Colonic mucosa (tissue), 4 donors: ENCODE measurements at regions not wholly inside any gene's neighbourhood (a gene's known extent, or its start where the extent isn't known, plus 50 kb on each side); places are given as distances from the start of the nearest gene placed in this dataset.
A peak's percentile ranks its signal among the peaks of the same experiment; 100 is the strongest.

Source experiments
- DNase-seq: peaks from one replicate; pipeline ENCODE4 v3.0.0-alpha.2; 2020
- H3K27ac ChIP-seq: fragments of 200-600 bp; one replicate; pipeline ENCODE4 v1.8.0; 2021
- H3K27me3 ChIP-seq: fragments of 200-600 bp; one replicate; pipeline ENCODE4 v1.8.0; 2021
- H3K36me3 ChIP-seq: fragments of 200-600 bp; one replicate; pipeline ENCODE4 v1.8.0; 2021
- H3K4me1 ChIP-seq: fragments of 200-600 bp; one replicate; pipeline ENCODE4 v1.8.0; 2021; ENCODE audit warnings: mild to moderate bottlenecking
- H3K4me3 ChIP-seq: fragments of 200-600 bp; one replicate; pipeline ENCODE4 v1.8.0; 2021
- H3K9ac ChIP-seq, 2 donors: one replicate each; pipeline ENCODE4 v1.7.0; 2013; ENCODE audit warnings: control low read depth in 2 of 2, low read depth in 2 of 2, low read length in 2 of 2
- H3K9me3 ChIP-seq: fragments of 200-600 bp; one replicate; pipeline ENCODE4 v1.8.0; 2021
- CTCF ChIP-seq: fragments of 200-600 bp; IDR thresholded peaks from one replicate; pipeline ENCODE4 v1.8.0; 2022; ENCODE audit warnings: antibody characterized with exemption, mild to moderate bottlenecking
- intact Hi-C: fragments of 100-400 bp; cut with DNase I; formaldehyde crosslinking; loops from one replicate; pipeline ENCODE4 v1.14.1; 2022
- donor health status: healthy.
- donor health status: DM: no; HTN: no; CAD: no.
- donor health status: DM: no; HTN: no; CAD: no.

GRCh38 chr20:22757424-22758183, 173.2 kb upstream of the FOXA2 start:
- no peak for TF ChIP-seq CTCF
- intact Hi-C loops, result no loop called here
- no peaks in the 10 kb centered on the region for H3K27me3 ChIP-seq
- H3K4me1 ChIP-seq, result no peaks in the 10 kb centered on the region
- no peaks in the 10 kb centered on the region for H3K36me3 ChIP-seq
- H3K9me3 ChIP-seq, result no peaks in the 10 kb centered on the region
- no peak overlapping the region for H3K27ac ChIP-seq
- no peak overlapping the region for H3K9ac ChIP-seq
- no peak overlapping the region for H3K4me3 ChIP-seq
- no peak for DNase-seq

- no peaks in the 10 kb centered on the region for H3K27me3 ChIP-seq
- no peak overlapping the region for H3K27ac ChIP-seq
- no peak overlapping the region for H3K4me3 ChIP-seq
- H3K4me1 ChIP-seq, result no peaks in the 10 kb centered on the region
- no peak for DNase-seq
- no peaks in the 10 kb centered on the region for H3K9me3 ChIP-seq
- no peak overlapping the region for H3K9ac ChIP-seq
- no peaks in the 10 kb centered on the region for H3K36me3 ChIP-seq
- no peak for TF ChIP-seq CTCF
- intact Hi-C loops, result no loop called here
Observed at GRCh38 chr20:22758815-22759214, 174.4 kb upstream of the FOXA2 start.

GRCh38 chr20:22762576-22763256, 178.3 kb upstream of the FOXA2 start:
- Histone ChIP-seq H3K27me3 (no peaks in the 10 kb centered on the region), H3K9me3 (no peaks in the 10 kb centered on the region), H3K9ac (no peak overlapping the region), H3K36me3 (no peaks in the 10 kb centered on the region), H3K4me1 (no peaks in the 10 kb centered on the region), H3K27ac (no peak overlapping the region), H3K4me3 (no peak overlapping the region)
- intact Hi-C loops, result no loop called here
- no peak for TF ChIP-seq CTCF
- no peak for DNase-seq

GRCh38 chr20:22763257-22763906, 179.0 kb upstream of the FOXA2 start:
- Histone ChIP-seq H3K4me3 (no peak overlapping the region), H3K27me3 (no peaks in the 10 kb centered on the region), H3K9ac (no peak overlapping the region), H3K36me3 (no peaks in the 10 kb centered on the region), H3K4me1 (no peaks in the 10 kb centered on the region), H3K27ac (no peak overlapping the region), H3K9me3 (no peaks in the 10 kb centered on the region)
- peak; percentile 38 for DNase-seq
- no peak for TF ChIP-seq CTCF
- intact Hi-C loops, result no loop called here

- Histone ChIP-seq H3K27me3 (no peaks in the 10 kb centered on the region), H3K36me3 (no peaks in the 10 kb centered on the region), H3K27ac (no peak overlapping the region), H3K9ac (no peak overlapping the region), H3K9me3 (no peaks in the 10 kb centered on the region), H3K4me1 (peaks cover 3% of the 10 kb centered on the region), H3K4me3 (no peak overlapping the region)
- TF ChIP-seq CTCF, result no peak
- intact Hi-C loops, result no loop called here
- DNase-seq, result no peak
Observed at GRCh38 chr20:22768266-22769178, 184.2 kb upstream of the FOXA2 start.
